HepG2 (cell line): ENCODE measurements at regions not wholly inside any gene's neighbourhood (a gene's known extent, or its start where the extent isn't known, plus 50 kb on each side); places are given as distances from the start of the nearest gene placed in this dataset.

ENCODE experiments used
- ATAC-seq: fragments of 200-7000 bp; cut with Tn5 transposase; 3 replicates; pipeline ENCODE4 v1.9.1; 2020; ENCODE audit warnings: mild to moderate bottlenecking, moderate library complexity
- BruUV-seq: library from RNA; stranded (reverse); fragments of 400-500 nt; replicated peaks from 2 replicates; lab custom pipeline; 2021; lab: Mats Ljungman, UMichigan
- CTCF ChIA-PET: fragments of 300-600 bp; formaldehyde crosslinking; extraction: SDS; loops from one replicate; lab custom pipeline; 2021; ENCODE audit warnings: low total read pairs, inconsistent platforms, low intra/inter-chr PET ratio; lab: Yijun Ruan, JAX
- POLR2A ChIA-PET: fragments of 350-600 bp; sonication (Branson Sonifier 250); formaldehyde crosslinking; loops from one replicate; lab custom pipeline; 2020; ENCODE audit warnings: antibody characterized with exemption, inconsistent platforms; lab: Yijun Ruan, JAX
- DNase-seq: peaks from one replicate; pipeline ENCODE4 v3.0.0-alpha.2; 2015; ENCODE audit warnings: low spot score
- FAIRE-seq: peaks from 3 replicates; lab custom pipeline; 2011; peaks lifted over from hg19 to GRCh38; lab: Jason Lieb, UNC
- H2AFZ ChIP-seq: one replicate; pipeline ENCODE4 v1.6.1; 2011; ENCODE audit warnings: low read length, inconsistent platforms
- H3K27ac ChIP-seq: fragments of 300-600 bp; 3 replicates; pipeline ENCODE4 v1.8.0; 2011; ENCODE audit warnings: mixed run types, mild to moderate bottlenecking, mixed read lengths, low read length, inconsistent platforms; ENCODE audit not compliant: insufficient read depth; ENCODE audit errors: extremely low read length
- H3K27me3 ChIP-seq, 2 experiments: fragments of 200-600 bp in 1 of 2; 2 replicates in 1 of 2; 3 replicates in 1 of 2; pipeline versions ENCODE4 v1.6.0 to v1.8.0; 2011; ENCODE audit warnings: low read length in 2 of 2, mild to moderate bottlenecking in 2 of 2, moderate library complexity in 2 of 2, inconsistent platforms in 1 of 2; ENCODE audit not compliant: insufficient read depth in 2 of 2, control insufficient read depth in 1 of 2
- H3K36me3 ChIP-seq, 2 experiments: fragments of 200-600 bp in 1 of 2; replicated peaks in 1 of 2; 2 replicates in 1 of 2; 3 replicates in 1 of 2; pipeline versions ENCODE4 v1.5.1 to v1.8.0; 2011; ENCODE audit warnings: low read length in 2 of 2, inconsistent platforms in 1 of 2; ENCODE audit not compliant: insufficient read depth in 2 of 2, control insufficient read depth in 1 of 2
- H3K4me1 ChIP-seq: 2 replicates; pipeline ENCODE4 v1.5.1; 2012; ENCODE audit warnings: low read length, inconsistent platforms; ENCODE audit not compliant: insufficient read depth
- H3K4me2 ChIP-seq: 2 replicates; pipeline ENCODE4 v1.6.0; 2011; ENCODE audit warnings: low read depth, low read length, inconsistent platforms
- H3K4me3 ChIP-seq, 3 experiments: fragments of 200-600 bp in 1 of 3; sonication (generic), shearing (Covaris generic) in 1 of 3; replicated peaks in 1 of 3; 2 replicates each; pipeline ENCODE4 v1.5.1; 2011 to 2016; ENCODE audit warnings: low read length in 3 of 3, inconsistent platforms in 2 of 3, low read depth in 2 of 3, mild to moderate bottlenecking in 2 of 3, control low read depth in 1 of 3, mixed read lengths in 1 of 3; ENCODE audit not compliant: insufficient read depth in 1 of 3
- H3K79me2 ChIP-seq: one replicate; pipeline ENCODE4 v1.6.1; 2011; ENCODE audit warnings: low read length, inconsistent platforms; ENCODE audit not compliant: insufficient read depth
- H3K9ac ChIP-seq: 2 replicates; pipeline ENCODE4 v1.6.0; 2011; ENCODE audit warnings: mild to moderate bottlenecking, low read depth, low read length, inconsistent platforms; ENCODE audit not compliant: insufficient read depth
- H3K9me3 ChIP-seq: 2 replicates; pipeline ENCODE4 v1.5.1; 2012; ENCODE audit warnings: mild to moderate bottlenecking, low read length
- H4K20me1 ChIP-seq: 2 replicates; pipeline ENCODE4 v1.6.0; 2011; ENCODE audit warnings: inconsistent platforms, mild to moderate bottlenecking, low read length, moderate library complexity; ENCODE audit not compliant: insufficient read depth
- BHLHE40 ChIP-seq: IDR thresholded peaks from 2 replicates; pipeline ENCODE4 v1.6.1; 2011; ENCODE audit warnings: low read length, improper control_type of control experiment
- GATAD1 ChIP-seq: IDR thresholded peaks from 2 replicates; pipeline ENCODE4 v1.6.1; 2016; ENCODE audit warnings: missing genetic modification reagents, missing compliant biosample characterization
- HNRNPUL1 ChIP-seq: fragments of 200-400 bp; formaldehyde crosslinking; IDR thresholded peaks from 2 replicates; pipeline ENCODE4 v1.6.1; 2017; ENCODE audit warnings: low read depth, mild to moderate bottlenecking, low read length, moderate library complexity
- MED13 ChIP-seq: sonication (generic); formaldehyde crosslinking; IDR thresholded peaks from 2 replicates; pipeline ENCODE4 v1.5.0; 2020; ENCODE audit warnings: missing genetic modification reagents
- MXD3 ChIP-seq: IDR thresholded peaks from 2 replicates; pipeline ENCODE4 v1.6.1; 2016; ENCODE audit warnings: mild to moderate bottlenecking, missing biosample characterization, missing genetic modification reagents
- NR1H2 ChIP-seq: sonication (generic); formaldehyde crosslinking; IDR thresholded peaks from 2 replicates; pipeline ENCODE4 v1.8.1; 2022; ENCODE audit warnings: low read depth, missing genetic modification reagents, borderline replicate concordance
- RAD51 ChIP-seq: fragments of 450-650 bp; IDR thresholded peaks from 2 replicates; pipeline ENCODE4 v1.6.1; 2016; ENCODE audit warnings: borderline replicate concordance
- SP2 ChIP-seq: sonication (generic); formaldehyde crosslinking; IDR thresholded peaks from 2 replicates; pipeline ENCODE4 v1.5.1; 2020; ENCODE audit warnings: mild to moderate bottlenecking, missing genetic modification reagents
- YEATS4 ChIP-seq: sonication (generic); formaldehyde crosslinking; IDR thresholded peaks from 2 replicates; pipeline ENCODE4 v1.4.0; 2020; ENCODE audit warnings: missing genetic modification reagents, borderline replicate concordance
- ZNF337 ChIP-seq: sonication (generic); formaldehyde crosslinking; IDR thresholded peaks from 2 replicates; pipeline ENCODE4 v1.5.1; 2020; ENCODE audit warnings: missing genetic modification reagents, low read depth, mild to moderate bottlenecking, borderline replicate concordance
- ZNF354B ChIP-seq: sonication (generic); formaldehyde crosslinking; IDR thresholded peaks from 2 replicates; pipeline ENCODE4 v1.8.0; 2022; ENCODE audit warnings: mild to moderate bottlenecking, missing genetic modification reagents
- ZNF432 ChIP-seq: sonication (generic); formaldehyde crosslinking; IDR thresholded peaks from 2 replicates; pipeline ENCODE4 v1.5.0; 2020; ENCODE audit warnings: missing genetic modification reagents, mild to moderate bottlenecking, borderline replicate concordance
- ZNF547 ChIP-seq: sonication (generic); formaldehyde crosslinking; IDR thresholded peaks from 2 replicates; pipeline ENCODE4 v1.5.1; 2020; ENCODE audit warnings: mild to moderate bottlenecking, missing genetic modification reagents
- ZNF652 ChIP-seq: IDR thresholded peaks from 2 replicates; pipeline ENCODE4 v1.6.1; 2016; ENCODE audit warnings: low read depth, borderline replicate concordance
- ZNF768 ChIP-seq: sonication (generic); formaldehyde crosslinking; IDR thresholded peaks from 2 replicates; pipeline ENCODE4 v1.4.0; 2020; ENCODE audit warnings: missing genetic modification reagents
- ZNF792 ChIP-seq: IDR thresholded peaks from 2 replicates; pipeline ENCODE4 v1.6.1; 2016
- WGBS: methylation state at CpG from one replicate; pipeline ENCODE4 v1.1.6; 2017; ENCODE audit warnings: low lambda C conversion rate; 5-methylcytosine and 5-hydroxymethylcytosine counted together
- in situ Hi-C: cut with HindIII; loops from 2 replicates; pipeline ENCODE4 v1.10.0; 2017; ENCODE audit warnings: low pct_unique_long_range_greater_than_20kb; ENCODE audit not compliant: extremely low pct_ligation_motif_present
- intact Hi-C: fragments of 100-400 bp; cut with micrococcal nuclease; formaldehyde crosslinking; loops from one replicate; pipeline ENCODE4 v1.10.0; 2022; ENCODE audit not compliant: unreplicated experiment

GRCh38 chr5:7250611-7251010 lies 145.3 kb upstream of the ADCY2 start:
- CTCF ChIA-PET = no interaction called here
- TF ChIP-seq ZNF337 (CRISPR knock-in tag) (no peak), HNRNPUL1 (no peak), YEATS4 (no peak), NR1H2 (CRISPR knock-in tag) (no peak), ZNF547 (no peak), ZNF792 (CRISPR knock-in tag) (no peak), MED13 (CRISPR knock-in tag) (no peak), RAD51 (no peak), ZNF652 (no peak), MXD3 (no peak), ZNF432 (CRISPR knock-in tag) (no peak)
- Histone ChIP-seq H3K27me3 (no peaks in the 10 kb centered on the region; a peak in 1 of 5 replicates), H3K4me1 (no peaks in the 10 kb centered on the region), H3K79me2 (no peaks in the 10 kb centered on the region), H4K20me1 (no peaks in the 10 kb centered on the region), H3K36me3 (no peaks in the 10 kb centered on the region), H3K4me3 (no peak overlapping the region), H3K27ac (no peak overlapping the region), H3K9ac (no peak overlapping the region), H2AFZ (no peak overlapping the region), H3K9me3 (no peaks in the 10 kb centered on the region), H3K4me2 (no peak overlapping the region)
- intact Hi-C loops = no loop called here
- FAIRE-seq (no peak), DNase-seq (no peak), ATAC-seq (no peak)
- BruUV-seq = no TSS peak
- POLR2A ChIA-PET = no interaction called here
- WGBS = 1% methylated on average over 3 of the region's 3 CpGs
- in situ Hi-C loops = loop anchor here (25.0 kb wide), 1 partner anchor 512 kb away; no protein-coding TSS in a partner anchor

- no peaks in the 10 kb centered on the region; a peak in 1 of 5 replicates for H3K27me3 ChIP-seq
- no peak for TF ChIP-seq ZNF768
- TF ChIP-seq BHLHE40 = no peak
- TF ChIP-seq GATAD1 (CRISPR knock-in tag) = no peak
- no peak for TF ChIP-seq SP2 (CRISPR knock-in tag)
- no peak for TF ChIP-seq ZNF354B (CRISPR knock-in tag)
- TF ChIP-seq, all 625 proteins: peak for 0
- ATAC-seq (no peak), FAIRE-seq (no peak), DNase-seq (no peak)
- 21% methylated on average over 4 of the region's 4 CpGs for whole genome bisulfite sequencing
- POLR2A ChIA-PET = no interaction called here
- Histone ChIP-seq H2AFZ (no peak overlapping the region), H3K4me2 (no peak overlapping the region), H3K4me1 (no peaks in the 10 kb centered on the region), H3K4me3 (no peak overlapping the region), H3K36me3 (no peaks in the 10 kb centered on the region), H3K9ac (no peak overlapping the region), H3K9me3 (no peaks in the 10 kb centered on the region), H3K79me2 (no peaks in the 10 kb centered on the region), H4K20me1 (no peaks in the 10 kb centered on the region), H3K27ac (no peak overlapping the region)
- intact Hi-C loops (no loop called here), in situ Hi-C loops (loop anchor here (25.0 kb wide), 1 partner anchor 511 kb away; no protein-coding TSS in a partner anchor)
- CTCF ChIA-PET = no interaction called here
- no TSS peak for BruUV-seq
Observed at GRCh38 chr5:7251132-7251531, 144.8 kb upstream of the ADCY2 start.
